ENCODE measurements at regions not wholly inside any gene's neighbourhood (a gene's known extent, or its start where the extent isn't known, plus 50 kb on each side); places are given as distances from the start of the nearest gene placed in this dataset.

GRCh38 chr20:50248104-50248641 is 57.5 kb downstream of the CEBPB start:
- TF ChIP-seq, protein P1, sequence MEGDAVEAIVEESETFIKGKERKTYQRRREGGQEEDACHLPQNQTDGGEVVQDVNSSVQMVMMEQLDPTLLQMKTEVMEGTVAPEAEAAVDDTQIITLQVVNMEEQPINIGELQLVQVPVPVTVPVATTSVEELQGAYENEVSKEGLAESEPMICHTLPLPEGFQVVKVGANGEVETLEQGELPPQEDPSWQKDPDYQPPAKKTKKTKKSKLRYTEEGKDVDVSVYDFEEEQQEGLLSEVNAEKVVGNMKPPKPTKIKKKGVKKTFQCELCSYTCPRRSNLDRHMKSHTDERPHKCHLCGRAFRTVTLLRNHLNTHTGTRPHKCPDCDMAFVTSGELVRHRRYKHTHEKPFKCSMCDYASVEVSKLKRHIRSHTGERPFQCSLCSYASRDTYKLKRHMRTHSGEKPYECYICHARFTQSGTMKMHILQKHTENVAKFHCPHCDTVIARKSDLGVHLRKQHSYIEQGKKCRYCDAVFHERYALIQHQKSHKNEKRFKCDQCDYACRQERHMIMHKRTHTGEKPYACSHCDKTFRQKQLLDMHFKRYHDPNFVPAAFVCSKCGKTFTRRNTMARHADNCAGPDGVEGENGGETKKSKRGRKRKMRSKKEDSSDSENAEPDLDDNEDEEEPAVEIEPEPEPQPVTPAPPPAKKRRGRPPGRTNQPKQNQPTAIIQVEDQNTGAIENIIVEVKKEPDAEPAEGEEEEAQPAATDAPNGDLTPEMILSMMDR (IDR thresholded peaks at IDR 0.05) = no peak
- no peak for TF ChIP-seq POLR2A (IDR thresholded peaks at IDR 0.05)
